HCT116 (cell line): ENCODE measurements at regions not wholly inside any gene's neighbourhood (a gene's known extent, or its start where the extent isn't known, plus 50 kb on each side); places are given as distances from the start of the nearest gene placed in this dataset.

Experiments used
- ATAC-seq: fragments of 200-7000 bp; cut with Tn5 transposase; 2 replicates; pipeline ENCODE4 v1.9.1; 2020; ENCODE audit warnings: mild to moderate bottlenecking, moderate library complexity
- BruUV-seq: library from RNA; stranded (reverse); fragments of 400-500 nt; replicated peaks from 2 replicates; lab custom pipeline; 2021; lab: Mats Ljungman, UMichigan
- CTCF ChIA-PET: fragments of 300-600 bp; sonication (Branson Sonifier 250); formaldehyde crosslinking; loops from one replicate; lab custom pipeline; 2021; ENCODE audit warnings: antibody characterized with exemption; lab: Charles Lee
- POLR2A ChIA-PET: fragments of 300-600, 350-600 bp; sonication (Branson Sonifier 250); formaldehyde crosslinking; loops from one replicate; lab custom pipeline; 2021; ENCODE audit warnings: antibody characterized with exemption; lab: Charles Lee
- RAD21 ChIA-PET, 2 experiments: fragments of 300-600 bp; sonication (Branson Sonifier 250); formaldehyde crosslinking; loops; one replicate each; lab custom pipeline; 2023; ENCODE audit warnings: low total read pairs in 2 of 2; ENCODE audit not compliant: uncharacterized antibody in 2 of 2, unreplicated experiment in 2 of 2, low non-redundant PET in 1 of 2; lab: Charles Lee
- DNase-seq: peaks from one replicate; pipeline ENCODE4 v3.0.0-alpha.2; 2010; ENCODE audit warnings: low read depth, low spot score
- H2AFZ ChIP-seq: fragments of 200-600 bp; shearing (Covaris generic), sonication (generic); 2 replicates; pipeline ENCODE4 v1.6.1; 2017; ENCODE audit warnings: low read depth, mixed run types, mixed read lengths, antibody characterized with exemption, low read length; ENCODE audit not compliant: poor library complexity, severe bottlenecking
- H3K27ac ChIP-seq: 2 replicates; pipeline ENCODE4 v1.5.1; 2012; ENCODE audit warnings: low read depth, low read length
- H3K27me3 ChIP-seq: fragments of 200-600 bp; sonication (generic); 2 replicates; pipeline ENCODE4 v1.6.1; 2016; ENCODE audit warnings: mixed run types, low read length, mixed read lengths; ENCODE audit not compliant: insufficient read depth
- H3K36me3 ChIP-seq, 2 experiments: fragments of 200-500 bp in 1 of 2; fragments of 200-600 bp in 1 of 2; sonication (Bioruptor generic) in 1 of 2; sonication (generic) in 1 of 2; 2 replicates each; pipeline versions ENCODE4 v1.5.1 to v1.6.1; 2014 to 2016; ENCODE audit warnings: low read length in 2 of 2, inconsistent platforms in 1 of 2, mixed read lengths in 1 of 2, mixed run types in 1 of 2; ENCODE audit not compliant: insufficient read depth in 2 of 2, control insufficient read depth in 1 of 2
- H3K4me1 ChIP-seq, 2 experiments: fragments of 200-600 bp in 1 of 2; sonication (generic) in 1 of 2; 2 replicates each; pipeline versions ENCODE4 v1.5.1 to v1.6.1; 2012 to 2017; ENCODE audit warnings: low read length in 2 of 2, inconsistent platforms in 1 of 2, mild to moderate bottlenecking in 1 of 2, mixed read lengths in 1 of 2, mixed run types in 1 of 2, moderate library complexity in 1 of 2; ENCODE audit not compliant: insufficient read depth in 2 of 2, control insufficient read depth in 1 of 2
- H3K4me2 ChIP-seq: fragments of 200-600 bp; sonication (generic); 2 replicates; pipeline ENCODE4 v1.6.1; 2017; ENCODE audit warnings: mixed run types, low read length, mixed read lengths
- H3K4me3 ChIP-seq, 2 experiments: fragments of 200-600 bp in 1 of 2; sonication (generic) in 1 of 2; replicated peaks in 1 of 2; 2 replicates each; pipeline ENCODE4 v1.5.1; 2011 to 2016; ENCODE audit warnings: low read length in 2 of 2, control low read depth in 1 of 2, low read depth in 1 of 2, mild to moderate bottlenecking in 1 of 2, mixed read lengths in 1 of 2, mixed run types in 1 of 2
- H3K79me2 ChIP-seq: fragments of 200-600 bp; sonication (generic); 2 replicates; pipeline ENCODE4 v1.6.1; 2017; ENCODE audit warnings: mild to moderate bottlenecking, mixed run types, low read length, moderate library complexity, mixed read lengths; ENCODE audit not compliant: insufficient read depth
- H3K9ac ChIP-seq: fragments of 200-600 bp; sonication (generic); 2 replicates; pipeline ENCODE4 v1.6.1; 2016; ENCODE audit warnings: low read length, mixed read lengths
- H3K9me2 ChIP-seq: fragments of 200-600 bp; sonication (generic), shearing (Covaris generic); 2 replicates; pipeline ENCODE4 v1.6.1; 2017; ENCODE audit warnings: mixed run types, mild to moderate bottlenecking, moderate library complexity; ENCODE audit not compliant: insufficient read depth
- H3K9me3 ChIP-seq, 2 experiments: fragments of 200-500 bp in 1 of 2; fragments of 200-600 bp in 1 of 2; sonication (Bioruptor generic) in 1 of 2; sonication (generic) in 1 of 2; 2 replicates each; pipeline ENCODE4 v1.6.1; 2014 to 2017; ENCODE audit warnings: low read length in 2 of 2, mixed read lengths in 2 of 2, inconsistent platforms in 1 of 2, low read depth in 1 of 2, mild to moderate bottlenecking in 1 of 2, mixed run types in 1 of 2, moderate library complexity in 1 of 2; ENCODE audit not compliant: control insufficient read depth in 1 of 2, insufficient read depth in 1 of 2
- H4K20me1 ChIP-seq: fragments of 200-600 bp; sonication (generic), shearing (Covaris generic); 2 replicates; pipeline ENCODE4 v1.6.1; 2017; ENCODE audit warnings: mixed run types, mild to moderate bottlenecking, moderate library complexity; ENCODE audit not compliant: insufficient read depth
- ATF3 ChIP-seq: IDR thresholded peaks from 2 replicates; pipeline ENCODE4 v1.6.1; 2012
- CBX3 ChIP-seq: IDR thresholded peaks from 2 replicates; pipeline ENCODE4 v1.6.1; 2012; ENCODE audit warnings: low read depth
- CEBPB ChIP-seq: IDR thresholded peaks from 2 replicates; pipeline ENCODE4 v1.6.1; 2012; ENCODE audit warnings: low read depth
- CTCF ChIP-seq, 3 experiments: fragments of 200-600 bp in 1 of 3; sonication (generic) in 1 of 3; IDR thresholded peaks in 2 of 3; conservative IDR thresholded peaks in 1 of 3; 2 replicates each; pipeline ENCODE4 v1.5.1; 2012 to 2017; ENCODE audit warnings: low read depth in 2 of 3, low read length in 2 of 3, antibody characterized with exemption in 1 of 3, borderline replicate concordance in 1 of 3, control low read depth in 1 of 3, mild to moderate bottlenecking in 1 of 3, mixed read lengths in 1 of 3, mixed run types in 1 of 3, moderate library complexity in 1 of 3; ENCODE audit not compliant: insufficient read depth in 1 of 3
- EGR1 ChIP-seq: IDR thresholded peaks from 2 replicates; pipeline ENCODE4 v1.6.1; 2012; ENCODE audit warnings: low read depth
- ELF1 ChIP-seq: IDR thresholded peaks from 2 replicates; pipeline ENCODE4 v1.6.1; 2012; ENCODE audit warnings: low read depth, borderline replicate concordance
- EZH2 ChIP-seq: fragments of 200-600 bp; sonication (generic); IDR thresholded peaks from 2 replicates; pipeline ENCODE4 v1.6.1; 2017; ENCODE audit warnings: antibody characterized with exemption, mixed run types
- EZH2phosphoT487 ChIP-seq: fragments of 200-600 bp; IDR thresholded peaks from 2 replicates; pipeline ENCODE4 v1.6.1; 2018; ENCODE audit warnings: antibody characterized with exemption, borderline replicate concordance
- FOSL1 ChIP-seq: IDR thresholded peaks from 2 replicates; pipeline ENCODE4 v1.6.1; 2012; ENCODE audit warnings: low read depth
- JUND ChIP-seq: IDR thresholded peaks from 2 replicates; pipeline ENCODE4 v1.6.1; 2012
- SP1 ChIP-seq: IDR thresholded peaks from 2 replicates; pipeline ENCODE4 v1.6.1; 2012; ENCODE audit warnings: low read depth
- SRF ChIP-seq: IDR thresholded peaks from 2 replicates; pipeline ENCODE4 v1.6.1; 2012; ENCODE audit warnings: low read depth
- YY1 ChIP-seq: IDR thresholded peaks from 2 replicates; pipeline ENCODE4 v1.6.1; 2011; ENCODE audit warnings: low read length, low read depth, moderate library complexity, mild to moderate bottlenecking; ENCODE audit not compliant: insufficient replicate concordance; ENCODE audit errors: extremely low read depth
- ZBTB33 ChIP-seq: IDR thresholded peaks from 2 replicates; pipeline ENCODE4 v1.6.1; 2011; ENCODE audit warnings: mild to moderate bottlenecking, low read length, moderate library complexity; ENCODE audit not compliant: insufficient replicate concordance; ENCODE audit errors: extremely low read depth
- ZFX ChIP-seq: fragments of 450-650 bp; IDR thresholded peaks from 2 replicates; pipeline ENCODE4 v1.6.1; 2017
- ZNF274 ChIP-seq: fragments of 200-500 bp; sonication (Bioruptor generic); IDR thresholded peaks from 2 replicates; pipeline ENCODE4 v1.6.1; 2014; ENCODE audit warnings: mild to moderate bottlenecking, low read depth, low read length, inconsistent platforms
- intact Hi-C: fragments of 100-400 bp; cut with micrococcal nuclease; formaldehyde crosslinking; loops from 2 replicates; pipeline ENCODE4 v1.10.0; 2022

- H3K79me2 ChIP-seq, result no peaks in the 10 kb centered on the region
- ChIA-PET POLR2A (no interaction called here), CTCF (no interaction called here), RAD21 (no interaction called here)
- intact Hi-C loops, result no loop called here
- no peak overlapping the region for H3K9ac ChIP-seq
- H3K27ac ChIP-seq, result no peak overlapping the region
- H2AFZ ChIP-seq, result no peak overlapping the region
- TF ChIP-seq ELF1, result no peak
- no peak for TF ChIP-seq EZH2
- TF ChIP-seq CTCF (IDR thresholded peaks at IDR 0.05 in 2 of 3, conservative IDR thresholded peaks at IDR 0.05 in 1 of 3; ENCODE audit: borderline replicate concordance in 1 of 3, insufficient read depth in 1 of 3, low read depth in 2 of 3, low read length in 2 of 3), result no peak
- no peak for TF ChIP-seq FOSL1
- no peak for TF ChIP-seq SP1
- TF ChIP-seq EZH2phosphoT487, result no peak
- TF ChIP-seq ZFX, result no peak
- no peak for TF ChIP-seq JUND
- no peak for TF ChIP-seq ATF3
- no peak for TF ChIP-seq EGR1
- no peak for TF ChIP-seq CBX3
- TF ChIP-seq ZNF274, result no peak
- TF ChIP-seq SRF, result no peak
- no peak for TF ChIP-seq YY1
- TF ChIP-seq CEBPB, result no peak
- no peak for TF ChIP-seq ZBTB33
- BruUV-seq, result no TSS peak
- DNase-seq (no peak), ATAC-seq (no peak)
- no peaks in the 10 kb centered on the region for H3K9me3 ChIP-seq
- H3K4me1 ChIP-seq, result no peaks in the 10 kb centered on the region; a peak in 1 of 4 replicates
- no peaks in the 10 kb centered on the region for H4K20me1 ChIP-seq
- H3K4me2 ChIP-seq, result no peak overlapping the region
- H3K27me3 ChIP-seq, result peaks cover 42% of the 10 kb centered on the region
- H3K4me3 ChIP-seq, result no peak overlapping the region
- no peaks in the 10 kb centered on the region for H3K36me3 ChIP-seq
- no peaks in the 10 kb centered on the region for H3K9me2 ChIP-seq
Measured at GRCh38 chr5:167763772-167764171, 527.7 kb upstream of the WWC1 start.
